ENCODE measurements at regions not wholly inside any gene's neighbourhood (a gene's known extent, or its start where the extent isn't known, plus 50 kb on each side); places are given as distances from the start of the nearest gene placed in this dataset.

GRCh38 chrX:78506248-78506647, 152.9 kb downstream of the RTL3 start (continued):
- no peak for TF ChIP-seq CLOCK (CRISPR knock-in tag; IDR thresholded peaks at IDR 0.05; ENCODE audit: borderline replicate concordance)
- TF ChIP-seq ZNF785 (CRISPR knock-in tag; IDR thresholded peaks at IDR 0.05), result no peak

- Histone ChIP-seq H3K4me1 (replicated peaks in 1 of 2; ENCODE audit: control insufficient read depth in 2 of 2, insufficient read depth in 2 of 2, low read length in 2 of 2) (no peaks in the 10 kb centered on the region), H3K79me2 (ENCODE audit: control insufficient read depth, insufficient read depth, low read length) (no peaks in the 10 kb centered on the region), H3K36me3 (ENCODE audit: control insufficient read depth, insufficient read depth, low read length) (no peaks in the 10 kb centered on the region), H3K27ac (ENCODE audit: extremely low read depth, low read depth, low read length) (no peak overlapping the region), H3K9ac (ENCODE audit: insufficient read depth in 1 of 2, low read depth in 2 of 2, low read length in 2 of 2) (no peak overlapping the region), H3K4me2 (ENCODE audit: insufficient read depth, low read length) (no peak overlapping the region), H3K9me3 (replicated peaks; ENCODE audit: control insufficient read depth, insufficient read depth, low read depth, low read length) (no peaks in the 10 kb centered on the region), H2AFZ (ENCODE audit: low read depth, low read length) (no peak overlapping the region), H3K27me3 (ENCODE audit: control insufficient read depth in 2 of 2, insufficient read depth in 2 of 2, low read length in 2 of 2) (no peaks in the 10 kb centered on the region), H4K20me1 (replicated peaks; ENCODE audit: control insufficient read depth, insufficient read depth, low read length) (no peaks in the 10 kb centered on the region), H3K4me3 (no peak overlapping the region), H3K9me1 (ENCODE audit: control insufficient read depth, insufficient read depth, low read length) (no peaks in the 10 kb centered on the region)
- 0% methylated on average over 2 of the region's 2 CpGs for WGBS (ENCODE audit: insufficient coverage, low coverage, missing lambda C conversion rate)
- no TSS peak for BruUV-seq (replicated peaks)
- intact Hi-C loops (cut with micrococcal nuclease), result no loop called here
- FAIRE-seq (no peak), ATAC-seq (no peak), DNase-seq (ENCODE audit: extremely low read depth in 1 of 4, low spot score in 3 of 4) (no peak)
- in situ Hi-C loops (cut with MboI), result no loop called here
- TF ChIP-seq, protein P1, sequence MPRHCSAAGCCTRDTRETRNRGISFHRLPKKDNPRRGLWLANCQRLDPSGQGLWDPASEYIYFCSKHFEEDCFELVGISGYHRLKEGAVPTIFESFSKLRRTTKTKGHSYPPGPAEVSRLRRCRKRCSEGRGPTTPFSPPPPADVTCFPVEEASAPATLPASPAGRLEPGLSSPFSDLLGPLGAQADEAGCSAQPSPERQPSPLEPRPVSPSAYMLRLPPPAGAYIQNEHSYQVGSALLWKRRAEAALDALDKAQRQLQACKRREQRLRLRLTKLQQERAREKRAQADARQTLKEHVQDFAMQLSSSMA (CRISPR knock-in tag; IDR thresholded peaks at IDR 0.05), result no peak
- TF ChIP-seq POU5F1 (IDR thresholded peaks at IDR 0.05; ENCODE audit: borderline replicate concordance, low read depth, low read length, partially characterized antibody) (no peak), ZNF507 (tag; conservative IDR thresholded peaks at IDR 0.05) (no peak), GATAD2B (IDR thresholded peaks at IDR 0.05; ENCODE audit: borderline replicate concordance) (no peak)
- ChIA-PET POLR2A (no interaction called here), CTCF (ENCODE audit: low intra/inter-chr PET ratio) (no interaction called here)
These were observed 162.6 kb downstream of the RTL3 start for GRCh38 chrX:78496483-78496882.

All from K562 (cell line).